Colon (tissue), 2 donors: ENCODE measurements at regions not wholly inside any gene's neighbourhood (a gene's known extent, or its start where the extent isn't known, plus 50 kb on each side); places are given as distances from the start of the nearest gene placed in this dataset.

Experiments used
- FAIRE-seq: peaks from 2 replicates; lab custom pipeline; 2012; peaks lifted over from hg19 to GRCh38; lab: Jason Lieb, UNC
- donor health status: control.
- donor health status: control.

DNA sequence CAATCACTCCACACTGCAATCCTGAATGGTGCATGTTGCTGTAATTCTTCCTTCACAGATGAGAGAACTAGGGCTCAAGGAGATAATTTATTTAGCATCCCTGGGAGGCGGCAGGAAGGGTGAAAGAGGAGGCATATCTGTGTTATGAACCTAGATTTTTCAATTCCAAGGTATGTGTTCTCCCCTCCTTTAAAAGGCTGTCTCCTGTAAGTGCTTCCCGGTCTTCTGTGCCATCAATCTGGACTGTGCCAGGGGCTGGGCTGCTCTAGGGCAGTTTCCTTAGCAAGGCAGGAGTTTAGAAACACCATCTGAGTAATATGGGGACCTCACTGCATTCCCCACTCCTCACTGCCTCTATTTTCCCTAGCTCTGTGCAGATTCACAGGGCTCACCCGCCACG lies 185.0 kb downstream of the RFC3 start:
- no peak for FAIRE-seq

DNA sequence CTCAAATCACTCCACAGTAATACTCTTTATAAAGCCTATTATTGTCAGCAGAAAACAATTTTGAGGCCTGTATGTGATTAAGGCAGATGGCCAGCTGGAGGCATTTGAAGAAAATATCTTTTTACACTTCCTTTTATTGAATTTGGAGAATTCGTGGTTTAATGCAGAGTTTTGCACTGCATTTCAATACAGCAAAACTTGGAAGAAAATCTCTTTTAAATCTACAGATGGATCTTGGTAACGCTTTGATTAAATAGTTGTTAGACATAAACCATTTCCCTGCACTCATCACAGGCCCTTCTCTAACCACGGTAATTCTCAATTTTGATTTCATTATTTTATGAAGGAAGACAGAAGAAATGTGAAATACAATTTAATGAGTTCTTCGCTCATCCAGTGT lies 185.7 kb downstream of the RFC3 start:
- no peak for FAIRE-seq

DNA sequence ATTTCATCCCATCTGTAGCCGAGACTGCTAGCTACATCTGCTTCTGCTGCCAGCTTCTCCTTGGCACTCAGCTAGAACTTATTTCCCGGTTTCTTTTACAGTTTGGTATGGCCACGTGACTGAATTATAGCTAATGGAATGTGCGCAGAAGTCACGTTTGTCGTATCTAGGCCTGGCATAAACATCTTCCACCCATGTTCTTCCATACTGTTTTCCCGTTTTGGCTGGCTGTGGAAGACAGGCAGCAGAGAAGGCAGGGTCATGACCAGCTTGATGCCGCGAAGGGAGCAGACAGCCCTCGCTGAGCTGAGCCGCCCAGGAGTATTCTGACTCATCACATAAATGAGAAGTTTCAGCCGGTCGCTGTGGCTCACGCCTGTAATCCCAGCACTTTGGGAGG lies 186.7 kb downstream of the RFC3 start:
- FAIRE-seq, result no peak

DNA sequence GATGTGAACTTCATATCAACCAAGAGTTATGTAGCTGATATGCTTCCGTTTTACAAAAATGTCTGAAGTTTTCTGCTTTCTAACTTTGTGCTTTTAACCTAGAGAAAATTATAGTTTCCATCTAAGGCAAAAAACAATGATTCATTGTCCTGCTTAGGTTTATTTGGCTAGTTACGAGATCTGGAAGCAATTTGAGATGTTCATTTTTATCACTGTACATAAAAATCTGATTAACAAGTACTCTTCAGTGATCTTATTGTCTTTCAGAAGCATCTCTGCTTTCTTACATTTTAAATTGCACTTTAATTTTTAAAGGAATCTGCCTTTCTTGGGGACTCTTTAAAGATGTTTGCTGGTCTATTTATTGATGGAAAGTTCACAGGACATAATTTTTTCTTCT lies 188.1 kb downstream of the RFC3 start:
- no peak for FAIRE-seq

DNA sequence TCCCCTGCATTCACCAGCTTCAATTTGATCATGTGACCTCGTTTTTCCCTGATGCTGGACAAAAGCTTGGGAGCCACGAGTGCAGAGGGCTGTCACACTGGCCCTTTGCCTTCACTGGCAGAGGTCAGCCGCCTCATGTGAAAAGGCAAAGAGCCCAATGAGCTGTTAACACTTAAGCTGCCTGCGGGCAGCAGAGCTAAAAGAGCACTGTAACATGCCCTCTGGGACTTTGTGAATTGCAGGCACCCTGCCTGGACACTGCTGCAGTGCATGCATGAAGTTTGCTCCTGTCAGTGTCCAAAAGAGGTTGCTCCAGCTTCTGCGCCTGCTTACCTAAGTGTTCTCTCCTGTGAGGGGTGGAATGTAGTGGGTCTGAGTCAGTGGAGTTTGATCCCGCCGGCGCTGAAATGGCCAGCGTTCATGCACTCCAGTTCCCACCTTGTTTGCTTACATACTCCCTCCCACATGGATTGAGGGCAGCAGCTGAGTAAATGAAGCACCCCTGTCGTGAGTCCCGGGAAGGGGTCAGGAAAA lies 193.7 kb downstream of the RFC3 start:
- no peak for FAIRE-seq

DNA sequence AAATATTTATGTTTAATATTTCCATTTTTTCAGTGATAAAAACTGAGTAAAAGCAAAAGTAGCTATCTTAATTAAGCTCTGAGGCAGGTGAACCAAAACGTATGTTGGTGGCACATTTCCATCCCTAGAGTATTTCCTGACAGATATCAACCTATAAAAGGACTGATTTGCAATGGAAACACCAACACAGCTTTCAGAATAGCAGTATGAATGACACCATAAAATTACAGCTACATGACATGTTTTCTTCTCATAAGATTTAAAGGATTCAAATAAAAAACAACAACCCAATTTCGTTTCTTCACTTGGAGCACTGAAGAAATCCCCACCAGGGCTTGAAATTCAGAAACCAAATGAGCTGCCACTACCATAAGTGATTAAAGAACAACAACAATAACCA lies 194.4 kb downstream of the RFC3 start:
- FAIRE-seq, result no peak

DNA sequence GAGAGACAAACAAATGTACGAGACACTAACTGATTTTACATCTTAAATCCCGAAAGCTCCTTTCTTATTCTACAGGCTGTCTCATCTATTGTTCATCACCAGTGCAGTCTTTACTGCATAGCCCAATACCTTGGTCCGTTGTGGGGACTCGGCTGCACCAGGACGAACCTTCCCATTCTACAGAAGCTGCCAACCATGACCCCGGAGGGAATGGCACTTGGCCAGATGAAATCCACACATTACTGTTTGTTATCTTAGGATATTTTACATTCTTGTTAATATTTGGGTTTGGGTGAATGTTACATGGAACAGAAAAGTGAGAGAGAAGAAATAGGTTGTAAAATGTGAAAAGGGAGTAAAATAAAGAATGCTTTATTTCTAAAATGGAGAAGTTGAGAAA lies 195.1 kb downstream of the RFC3 start:
- FAIRE-seq, result no peak

DNA sequence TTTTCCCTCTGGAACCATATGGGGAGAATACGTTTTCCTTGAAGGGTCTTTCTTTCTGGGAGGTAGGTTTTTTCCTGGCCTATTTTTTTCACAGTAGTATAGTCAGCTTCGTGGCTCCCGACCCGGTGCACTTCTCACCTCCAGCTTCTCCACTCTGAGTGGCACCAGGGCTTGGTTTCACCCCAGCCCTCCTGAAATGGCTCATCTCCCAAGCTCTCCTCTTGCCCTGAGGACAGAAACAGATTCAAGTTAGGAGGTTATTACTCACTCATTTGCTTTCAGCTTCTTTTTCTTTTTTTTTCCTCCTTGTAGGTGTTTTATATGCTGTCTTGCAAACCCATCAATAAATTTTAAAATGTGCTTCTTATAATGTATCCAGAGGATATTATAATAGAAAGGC lies 199.3 kb downstream of the RFC3 start:
- FAIRE-seq, result no peak

DNA sequence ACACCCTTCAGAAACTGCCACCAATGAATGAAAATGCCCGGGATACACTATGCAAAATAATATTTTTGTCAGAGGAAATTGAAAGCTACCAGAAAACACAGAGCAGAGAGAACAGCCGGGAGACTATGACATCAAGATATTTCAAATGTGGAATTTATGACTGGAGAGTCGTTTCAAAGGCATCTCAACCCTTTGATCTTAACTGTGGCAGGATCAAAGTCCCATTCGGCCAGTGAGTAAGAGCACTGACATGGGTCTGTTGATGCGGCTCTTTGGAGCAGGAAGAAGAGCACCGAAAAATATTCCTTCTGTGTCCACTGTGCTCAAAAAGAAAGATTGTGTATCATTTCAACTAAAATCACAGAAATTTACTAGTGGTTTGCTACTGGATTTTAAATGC lies 201.9 kb downstream of the RFC3 start:
- no peak for FAIRE-seq

DNA sequence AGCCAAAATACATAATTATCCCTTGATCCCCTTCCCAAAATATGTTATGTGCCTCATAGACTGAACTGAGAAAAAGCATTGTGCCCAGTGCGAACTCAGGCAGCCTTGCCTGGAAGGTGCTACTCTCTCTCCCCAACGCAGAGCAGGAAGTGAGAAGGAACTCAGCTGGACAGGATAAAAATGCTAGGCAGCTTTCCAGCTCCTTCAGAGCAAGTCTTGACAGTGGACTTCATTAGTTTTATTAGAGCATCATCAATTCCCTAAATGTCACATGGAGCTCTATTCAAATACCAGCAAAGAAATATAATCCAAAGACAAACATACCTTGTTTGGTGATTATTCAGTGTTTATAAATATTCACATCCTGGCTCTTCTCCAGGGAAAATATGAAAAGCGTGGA lies 202.4 kb downstream of the RFC3 start:
- FAIRE-seq, result no peak

DNA sequence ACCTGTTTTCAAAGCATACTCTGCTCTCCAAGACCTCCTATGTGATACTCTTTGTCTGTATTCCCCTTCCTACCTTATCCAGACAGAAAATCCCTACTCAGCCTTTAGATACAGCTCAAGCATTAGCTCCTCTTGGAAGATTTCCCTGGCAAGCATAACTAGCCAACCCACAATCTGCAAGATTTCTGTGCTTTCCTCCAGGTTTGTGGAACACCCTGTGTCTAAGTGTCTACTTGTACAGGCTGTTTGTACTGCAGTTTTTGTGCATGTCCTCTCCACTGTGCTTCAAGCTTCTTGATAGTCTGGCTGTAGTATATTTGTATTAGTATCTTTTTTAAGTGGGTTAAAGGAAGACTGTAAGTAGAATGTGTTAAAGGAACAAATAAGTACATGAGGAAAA lies 203.7 kb downstream of the RFC3 start:
- FAIRE-seq, result no peak

DNA sequence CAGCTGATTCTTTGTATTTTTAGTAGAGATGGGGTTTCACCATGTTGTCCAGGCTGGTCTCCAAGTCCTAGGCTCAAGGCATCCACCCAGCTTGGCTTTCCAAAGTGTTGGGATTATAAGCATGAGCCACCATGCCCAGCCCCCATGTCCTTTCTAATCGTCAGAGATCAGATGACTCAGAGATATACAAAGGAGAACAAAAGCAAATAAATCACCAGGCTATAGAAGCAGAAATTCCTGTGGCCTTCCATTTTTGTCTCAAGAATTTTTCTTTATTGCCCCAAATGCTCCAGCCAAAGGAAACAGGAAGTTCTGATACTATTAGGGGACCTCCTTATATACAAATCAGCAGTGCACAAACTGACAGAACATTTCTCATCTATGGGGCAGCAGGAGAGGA lies 207.8 kb downstream of the RFC3 start:
- no peak for FAIRE-seq

DNA sequence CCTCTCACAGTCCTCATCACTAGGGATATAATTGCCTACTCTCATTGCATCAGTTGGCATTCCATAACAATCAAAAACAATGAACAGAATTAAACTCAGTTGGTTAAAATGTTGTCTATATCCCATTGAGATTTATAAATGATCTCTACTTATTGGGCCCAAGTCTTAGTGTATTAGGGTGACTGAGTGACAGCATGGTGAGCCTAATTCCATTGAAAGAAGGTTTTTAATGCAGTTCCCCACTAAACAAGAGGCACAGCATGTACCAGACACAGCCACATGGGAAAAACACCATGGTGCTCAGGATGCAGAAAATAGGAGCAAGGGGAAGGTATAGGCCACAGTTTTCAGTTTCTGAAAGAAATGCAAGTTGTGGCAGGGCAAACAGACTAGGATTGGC lies 208.4 kb downstream of the RFC3 start:
- FAIRE-seq, result no peak

DNA sequence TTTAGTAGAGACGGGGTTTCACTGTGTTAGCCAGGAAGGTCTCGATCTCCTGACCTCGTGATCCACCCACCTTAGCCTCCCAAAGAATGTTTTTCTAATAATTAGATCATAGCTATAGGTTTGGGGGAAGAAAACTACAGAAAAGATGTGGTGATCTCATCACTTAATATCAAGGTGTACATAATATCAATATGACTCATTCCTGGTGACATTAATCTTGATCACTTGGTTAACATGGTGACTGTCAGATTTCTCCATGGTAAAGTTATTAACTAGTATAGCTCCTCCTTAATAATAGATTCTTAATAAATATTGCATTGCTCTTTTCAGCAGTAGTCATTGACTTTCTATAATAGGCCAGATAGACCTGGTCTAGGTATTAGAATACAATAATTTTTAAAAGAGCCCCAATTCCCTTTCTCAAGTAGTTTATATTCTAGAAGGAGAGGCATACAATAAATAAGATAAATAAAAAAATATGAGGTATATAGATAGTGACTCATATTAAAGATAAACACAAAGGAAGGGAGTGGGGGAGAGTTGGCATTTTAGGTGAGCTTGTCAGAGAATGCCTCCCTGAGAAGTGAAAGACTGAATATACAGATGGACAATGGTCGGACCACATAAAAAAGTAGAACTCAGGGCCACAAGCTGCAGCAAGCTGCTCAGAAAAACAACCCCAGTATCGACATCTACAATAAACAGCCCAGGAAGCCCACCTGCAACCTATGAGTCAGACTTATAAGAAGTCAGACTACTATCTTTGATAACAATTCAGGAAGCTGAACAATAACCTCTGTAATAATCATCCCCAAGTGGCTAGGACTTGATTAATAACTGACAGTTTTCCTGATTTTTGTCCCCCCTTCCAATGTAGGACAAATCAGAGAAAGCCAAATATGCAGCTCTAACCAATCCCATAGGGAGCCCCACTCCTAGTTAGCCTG lies 210.8 kb downstream of the RFC3 start:
- no peak for FAIRE-seq

DNA sequence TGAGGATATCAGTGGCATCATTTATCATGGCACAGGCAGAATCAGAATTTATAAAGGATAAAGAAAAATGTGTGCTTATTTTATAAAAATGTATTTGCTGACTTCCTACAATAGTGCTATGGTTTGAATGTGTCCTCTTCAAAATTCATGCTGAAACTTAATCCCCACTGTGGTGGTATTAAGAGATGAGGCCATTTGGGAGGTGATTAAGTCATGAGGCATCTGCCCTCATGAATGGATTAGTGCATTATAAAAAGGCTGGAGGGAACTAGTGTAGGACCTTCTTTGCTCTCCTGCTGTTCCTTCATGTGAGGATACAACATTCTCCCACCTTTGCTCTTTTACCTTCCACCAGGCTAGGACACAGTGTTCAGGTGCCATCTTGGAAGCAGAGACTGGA lies 212.8 kb downstream of the RFC3 start:
- no peak for FAIRE-seq

DNA sequence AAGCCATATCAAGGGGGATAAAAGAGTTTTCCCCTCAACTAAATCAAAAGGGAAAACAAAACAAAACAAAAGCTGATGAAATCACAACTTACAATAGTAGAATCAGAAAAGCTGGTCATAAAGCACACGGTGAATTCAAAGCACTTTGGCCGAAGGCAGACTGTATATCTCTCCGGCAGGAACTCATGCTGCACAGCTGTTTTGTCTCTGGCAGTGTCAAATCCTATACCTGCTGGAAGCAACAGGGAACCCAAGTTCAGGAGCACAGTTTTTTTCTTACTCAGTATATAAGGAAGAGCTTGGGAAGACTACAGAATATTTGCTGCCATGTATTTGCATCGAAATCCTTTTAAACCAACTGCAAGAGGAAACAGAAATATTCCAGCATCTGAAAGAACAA lies 213.7 kb downstream of the RFC3 start:
- no peak for FAIRE-seq

DNA sequence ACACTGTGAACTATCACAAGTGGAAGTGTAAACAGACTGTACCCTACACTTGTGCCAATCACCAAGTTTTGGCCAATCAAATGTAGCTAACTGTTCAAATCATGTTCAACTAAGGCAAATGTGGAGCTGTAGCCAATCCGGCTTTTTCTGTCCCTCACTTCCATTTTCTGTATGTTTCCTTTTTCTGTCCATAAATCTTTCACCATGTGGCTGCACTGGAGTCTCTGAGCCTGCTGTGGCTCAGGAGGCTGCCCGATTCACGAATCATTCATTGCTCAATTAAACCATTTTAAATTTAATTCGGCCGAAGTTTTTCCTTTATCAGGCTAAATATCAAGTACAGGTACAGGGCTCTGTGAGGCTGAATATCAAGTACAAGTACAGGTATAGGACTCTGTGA lies 216.5 kb downstream of the RFC3 start:
- FAIRE-seq, result no peak

DNA sequence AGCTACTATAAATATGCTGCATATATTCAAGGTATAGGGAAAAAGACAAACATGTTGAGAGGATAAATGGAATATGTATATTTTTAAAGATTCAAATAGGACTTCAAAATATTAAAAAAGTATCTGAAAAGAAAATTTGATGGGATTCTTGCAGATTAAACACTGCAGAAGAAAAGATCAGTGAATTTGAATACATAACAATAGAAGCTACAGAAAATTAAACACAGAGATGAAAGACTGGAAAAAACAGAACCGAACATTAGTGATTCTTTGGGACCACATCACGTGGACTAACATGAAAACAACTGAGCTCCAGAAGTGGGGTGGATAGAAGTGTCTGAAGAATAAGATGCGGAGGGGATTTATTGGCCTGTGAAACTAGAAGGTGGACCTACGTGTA lies 217.2 kb downstream of the RFC3 start:
- FAIRE-seq, result no peak

DNA sequence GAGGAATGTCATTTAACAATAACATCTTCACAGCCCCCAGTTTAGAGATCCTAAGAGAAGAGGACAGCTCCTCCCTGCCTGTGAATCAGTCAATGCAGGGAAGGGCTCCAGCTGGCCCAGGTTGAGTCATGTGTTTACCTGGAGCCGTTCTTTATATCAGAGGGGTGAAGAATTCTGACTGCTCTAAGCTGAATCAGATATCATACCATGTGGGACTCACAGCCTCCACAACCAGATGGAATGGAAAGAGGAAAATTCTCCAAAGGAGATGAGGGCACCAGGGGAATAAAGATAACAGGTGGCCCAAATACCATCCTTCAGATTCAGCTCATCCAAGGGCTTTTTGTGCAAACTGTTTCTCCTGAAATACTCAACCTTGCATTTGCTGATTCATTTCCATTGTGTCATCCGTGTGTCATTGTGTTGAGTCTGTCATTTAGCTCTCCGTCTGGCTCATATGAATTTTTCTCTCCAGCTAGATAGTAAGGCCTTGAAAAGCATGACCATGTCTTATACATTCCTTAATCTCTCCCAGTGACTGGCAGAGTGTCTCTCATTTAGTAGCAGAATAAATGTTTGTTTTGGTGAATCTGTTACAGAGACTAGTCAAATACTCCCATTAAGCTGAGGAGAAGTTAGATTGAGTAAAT lies 217.9 kb downstream of the RFC3 start:
- no peak for FAIRE-seq

DNA sequence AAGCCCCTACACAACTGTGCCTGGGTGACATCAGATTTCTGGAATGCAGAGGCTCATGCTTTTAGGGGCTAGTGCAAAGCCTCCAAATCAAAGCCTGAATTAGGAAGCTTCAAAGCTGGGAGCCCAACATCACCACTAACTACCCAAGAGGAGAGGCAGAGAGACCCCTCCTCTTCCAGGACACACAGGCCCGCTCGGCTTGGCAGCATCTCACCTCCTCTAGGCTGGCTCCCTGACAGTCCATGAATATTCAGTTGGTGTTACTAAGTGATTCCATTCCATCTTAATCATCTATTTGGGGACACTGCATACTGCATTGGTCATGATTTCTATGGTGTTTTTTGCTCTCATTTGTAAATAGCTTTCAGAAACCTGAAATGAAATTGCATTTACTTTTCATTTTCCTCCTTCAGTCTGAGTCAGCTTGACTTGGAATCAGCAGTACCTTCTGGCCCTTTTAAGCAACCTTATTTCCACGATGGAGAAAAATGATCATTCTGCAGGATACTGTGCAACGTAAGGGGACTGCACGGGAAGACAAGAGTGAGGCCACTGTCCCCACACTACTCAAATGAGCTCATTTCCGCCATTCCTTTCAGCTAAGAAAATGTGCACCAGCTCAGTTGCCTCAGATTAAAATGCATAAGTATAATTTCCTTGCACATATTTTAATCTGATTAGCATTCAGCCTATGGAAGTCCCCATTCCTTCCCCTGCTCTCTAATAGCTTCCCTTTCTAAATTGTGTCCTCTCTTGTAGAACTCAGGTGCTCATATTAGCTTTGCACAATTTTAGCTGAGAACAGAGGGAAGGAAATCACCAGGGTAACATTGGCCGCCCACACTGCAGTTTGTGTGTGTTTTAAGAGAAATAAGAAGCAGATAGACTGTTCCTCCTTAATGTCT lies 219.9 kb downstream of the RFC3 start:
- no peak for FAIRE-seq

DNA sequence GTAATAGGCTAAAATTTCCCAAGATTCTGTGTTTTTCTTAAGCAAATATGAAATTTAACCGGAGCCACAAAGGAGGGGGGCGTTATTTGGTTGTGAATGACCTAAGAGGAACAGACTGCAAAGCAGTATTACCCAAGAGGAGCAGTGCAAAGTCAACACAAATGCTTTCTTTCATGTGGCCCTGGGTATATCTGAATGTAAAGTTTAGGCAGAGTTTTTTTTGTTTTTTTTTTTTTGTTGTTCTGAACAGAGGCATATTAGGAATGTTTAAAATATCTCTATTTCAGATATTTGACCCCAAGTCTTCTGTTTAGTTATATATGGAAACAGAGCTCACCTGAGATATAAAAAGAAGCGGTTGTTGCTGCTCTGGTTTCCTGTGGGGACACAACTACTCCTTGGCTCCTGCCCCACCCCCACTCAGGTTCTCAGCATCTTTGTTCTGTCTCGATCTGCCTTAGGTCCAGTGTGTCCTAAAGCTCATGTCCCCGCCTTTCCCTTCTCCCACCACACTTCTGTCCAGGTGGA lies 220.7 kb downstream of the RFC3 start:
- FAIRE-seq, result no peak

DNA sequence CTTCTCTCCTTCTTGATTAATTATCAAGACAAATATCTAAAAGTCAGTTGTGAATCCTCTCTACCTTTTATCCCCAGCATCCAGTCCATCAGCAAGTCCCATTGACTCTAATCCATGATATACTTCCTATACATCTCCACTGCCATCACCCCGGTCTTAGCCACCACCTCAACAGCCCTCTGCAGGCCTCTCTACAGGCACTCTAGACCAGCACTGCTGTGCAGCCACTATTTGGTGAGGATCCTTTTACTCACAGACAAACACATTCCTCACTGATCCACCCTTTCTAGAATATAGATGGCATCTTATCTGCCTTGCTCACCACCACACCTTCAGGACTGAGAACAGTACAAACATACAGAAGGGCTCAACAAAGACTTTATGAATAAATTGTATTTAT lies 221.7 kb downstream of the RFC3 start:
- no peak for FAIRE-seq
